HG02870 (cell line): ENCODE measurements at regions not wholly inside any gene's neighbourhood (a gene's known extent, or its start where the extent isn't known, plus 50 kb on each side); places are given as distances from the start of the nearest gene placed in this dataset.

Experiments
- ATAC-seq: cut with Tn5 transposase; IDR thresholded peaks from one replicate; pipeline ENCODE4 v1.9.1; 2021; ENCODE audit warnings: mild to moderate bottlenecking, moderate library complexity; ENCODE audit not compliant: unreplicated experiment

DNA sequence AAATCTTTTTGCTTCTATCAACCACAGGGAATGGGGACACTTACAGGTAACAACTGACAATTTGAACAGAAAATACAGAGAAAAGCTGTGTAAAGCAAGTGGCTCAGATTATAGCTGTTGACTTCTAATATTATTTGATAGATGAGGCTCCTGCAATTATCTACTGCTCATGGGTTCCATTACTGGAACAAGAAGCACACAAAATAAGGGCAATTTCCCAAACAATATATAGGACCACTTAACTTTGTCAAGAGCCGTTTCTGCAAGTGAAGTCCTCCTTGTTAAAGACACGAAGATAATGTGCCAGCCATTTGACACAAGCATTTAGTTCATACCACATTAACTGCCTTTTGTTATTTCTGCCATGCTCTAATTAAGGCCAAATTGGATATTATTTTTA lies 315.5 kb upstream of the ARID1B start:
- ATAC-seq = no peak

- no peak for ATAC-seq
These were observed 319.6 kb upstream of the ARID1B start for GRCh38 chr6:156457601-156458000.

DNA sequence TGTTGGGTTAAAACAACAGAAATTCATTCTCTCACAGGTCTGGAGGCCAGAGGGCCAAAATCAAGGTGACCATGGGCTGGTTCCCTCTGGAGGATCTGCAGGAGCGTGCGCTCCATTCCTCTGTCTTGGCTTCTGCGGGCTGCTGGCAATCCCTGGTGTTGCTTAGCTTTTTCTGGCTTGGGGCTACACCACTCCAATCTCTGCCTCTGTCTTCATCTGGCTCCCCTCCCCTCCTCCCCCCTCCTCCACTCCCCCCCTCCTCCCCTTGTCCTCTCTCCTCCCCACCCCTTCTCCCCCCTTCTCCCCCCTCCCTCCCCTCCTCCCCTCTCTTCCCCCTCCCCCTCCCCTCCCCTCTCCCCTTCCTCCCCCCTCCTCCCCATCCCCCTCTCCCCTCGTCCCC lies 321.3 kb upstream of the ARID1B start:
- no peak for ATAC-seq

DNA sequence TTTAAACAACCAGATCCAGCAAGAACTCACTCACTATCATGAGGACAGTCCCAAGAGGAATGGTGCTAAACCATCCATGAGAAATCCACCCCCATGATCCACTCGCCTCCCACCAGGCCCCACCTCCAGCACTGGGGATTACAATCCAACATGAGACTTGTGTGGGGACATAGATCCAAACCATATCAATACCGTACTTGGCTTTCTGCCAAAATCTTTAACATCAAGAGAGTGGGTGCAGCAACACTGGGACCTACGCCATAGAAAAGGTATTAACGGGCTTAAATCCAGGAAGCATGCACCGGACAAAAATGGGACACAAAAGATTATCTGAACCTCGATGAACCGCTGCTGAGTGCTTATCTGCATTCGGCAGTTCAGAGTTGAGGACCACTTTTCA lies 322.3 kb upstream of the ARID1B start:
- no peak for ATAC-seq

DNA sequence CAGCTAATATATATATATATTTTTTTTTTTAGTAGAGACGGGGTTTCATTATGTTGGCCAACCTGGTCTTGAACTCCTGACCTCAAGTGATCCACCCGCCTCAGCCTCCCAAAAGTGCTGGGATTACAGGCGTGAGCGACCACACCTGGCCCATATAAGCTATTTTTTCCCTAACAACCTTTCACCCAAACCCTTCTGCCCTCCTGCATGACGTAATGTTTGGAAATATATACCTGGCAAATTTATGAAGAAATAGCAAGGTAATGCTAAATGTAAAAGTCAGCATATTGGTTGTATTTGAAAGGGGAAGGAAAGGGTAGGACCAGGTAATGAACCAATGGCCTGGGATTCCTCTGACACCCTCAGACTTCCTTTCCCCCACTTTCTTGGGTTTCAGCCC lies 325.5 kb upstream of the ARID1B start:
- no peak for ATAC-seq

DNA sequence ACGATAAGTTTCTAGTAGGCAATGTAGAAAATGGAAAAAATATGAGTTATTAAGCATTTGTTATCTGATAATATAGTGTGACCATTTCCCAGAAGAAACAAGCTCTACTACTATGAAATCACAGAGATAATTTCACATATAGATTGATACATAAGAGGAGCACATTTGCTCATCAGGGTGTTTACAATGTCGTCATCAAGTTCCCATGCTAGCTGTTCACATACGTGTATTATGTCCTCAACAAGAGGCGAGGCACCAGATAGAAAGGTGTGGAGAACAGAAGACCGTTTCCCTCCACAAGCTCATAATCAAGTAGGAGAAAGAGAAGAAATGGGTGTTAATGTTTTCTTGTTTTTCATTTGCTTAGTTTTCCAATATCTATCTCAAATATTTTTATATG lies 326.1 kb upstream of the ARID1B start:
- no peak for ATAC-seq

GRCh38 chr6:156450421-156450820 lies 326.8 kb upstream of the ARID1B start:
- no peak for ATAC-seq

- ATAC-seq = no peak
These were observed 327.6 kb upstream of the ARID1B start for GRCh38 chr6:156449569-156449968.

DNA sequence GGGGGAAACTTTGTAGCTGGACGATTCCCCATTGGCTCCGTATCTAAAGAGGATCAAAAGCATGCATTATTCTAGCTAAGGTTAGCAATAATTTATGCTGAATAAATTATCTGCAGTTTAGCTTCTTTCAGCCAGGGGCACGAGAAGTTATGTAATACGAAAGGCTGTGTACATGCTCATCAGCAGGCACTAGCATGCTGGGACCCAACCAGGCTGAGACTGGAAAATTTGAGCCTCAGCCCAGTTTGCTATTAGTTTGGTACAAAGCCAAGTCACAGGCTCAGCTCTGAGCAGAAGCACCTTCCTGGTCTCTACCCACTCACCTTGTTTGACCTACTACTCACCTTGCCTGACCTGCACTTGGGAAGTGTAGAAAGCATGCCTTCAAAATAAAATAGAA lies 328.1 kb upstream of the ARID1B start:
- ATAC-seq = no peak

- no peak for ATAC-seq
These were observed 328.6 kb upstream of the ARID1B start for GRCh38 chr6:156448579-156448978.

GRCh38 chr6:156440688-156441087 lies 336.5 kb upstream of the ARID1B start:
- no peak for ATAC-seq

DNA sequence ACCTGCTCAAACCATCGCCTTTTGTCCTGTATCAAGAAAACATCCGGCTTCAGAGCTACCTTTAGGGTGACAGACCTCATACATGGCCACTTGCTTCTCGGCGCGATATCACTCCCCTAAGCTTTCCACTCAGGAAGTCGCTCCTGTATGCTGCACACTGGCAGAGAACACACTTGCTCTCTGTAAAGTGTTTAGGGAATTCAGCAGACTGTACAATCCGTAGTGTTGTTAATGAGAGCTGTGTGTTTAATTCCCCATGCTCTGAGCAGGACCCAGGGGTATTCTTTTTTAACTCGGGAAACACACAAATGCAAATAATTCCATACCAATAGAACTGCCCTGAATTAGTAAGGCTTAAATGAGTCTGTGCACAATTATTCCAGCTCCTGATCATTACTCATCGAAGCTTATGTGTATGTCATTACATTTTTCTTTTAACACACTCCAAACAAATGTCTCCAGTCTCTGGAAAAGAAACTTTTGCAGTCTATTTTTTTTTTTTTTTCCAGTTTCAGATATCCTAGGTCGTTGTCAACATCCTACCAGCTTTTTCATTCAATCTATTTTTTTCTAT lies 338.7 kb upstream of the ARID1B start:
- no peak for ATAC-seq

DNA sequence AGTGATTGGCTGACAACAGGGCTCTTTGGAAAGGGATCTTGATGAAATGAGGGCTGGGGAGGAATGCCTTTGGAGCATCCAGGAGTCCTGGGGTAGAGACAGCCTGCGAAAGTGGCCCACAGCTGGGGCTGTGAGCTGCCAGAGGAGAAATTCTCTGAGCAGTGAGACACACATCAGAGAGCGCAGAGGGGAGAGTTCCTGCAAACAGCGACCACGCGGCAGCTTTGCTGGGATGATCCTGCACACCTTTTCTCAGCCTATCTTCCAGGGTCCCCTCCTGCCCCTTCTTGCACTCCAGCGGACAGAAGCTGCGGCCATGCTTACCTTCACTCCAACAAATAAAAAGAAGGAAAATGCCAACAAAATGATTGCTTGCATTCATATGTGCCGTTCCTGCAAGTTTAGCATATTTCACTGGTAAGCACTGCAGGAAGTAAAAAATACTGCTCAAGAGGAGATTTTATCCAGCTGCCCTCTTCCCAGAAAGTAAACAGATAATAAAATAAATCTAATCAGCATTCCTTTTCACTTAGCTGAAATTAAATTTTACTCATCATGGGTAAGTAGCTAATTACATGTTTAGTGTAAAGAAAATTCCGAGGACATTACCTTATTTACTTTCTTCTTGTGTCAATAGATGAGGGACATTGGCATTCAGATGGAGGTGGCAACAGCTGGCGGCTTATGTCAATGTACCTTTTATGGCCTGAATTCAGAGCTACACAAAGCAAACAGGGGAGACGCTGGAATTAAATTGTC lies 339.9 kb upstream of the ARID1B start:
- ATAC-seq = no peak

DNA sequence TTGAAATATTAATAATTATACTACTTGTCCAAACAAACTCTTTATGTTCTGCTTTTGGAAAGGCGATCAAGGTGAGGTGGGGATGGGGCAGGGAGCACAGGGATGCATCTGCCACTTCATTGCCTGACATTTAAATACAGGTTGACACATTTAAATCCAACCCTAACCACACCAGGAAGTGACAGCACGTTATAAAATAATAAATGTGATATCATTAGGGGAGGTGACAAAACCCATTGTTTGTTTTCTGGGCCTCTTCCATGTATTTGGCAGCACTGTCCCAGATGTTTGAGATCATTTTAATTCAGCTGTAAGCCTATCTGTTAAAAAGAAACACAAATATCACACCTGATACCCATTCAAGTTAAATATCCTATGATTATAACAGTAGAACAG lies 342.4 kb upstream of the ARID1B start:
- ATAC-seq = no peak

DNA sequence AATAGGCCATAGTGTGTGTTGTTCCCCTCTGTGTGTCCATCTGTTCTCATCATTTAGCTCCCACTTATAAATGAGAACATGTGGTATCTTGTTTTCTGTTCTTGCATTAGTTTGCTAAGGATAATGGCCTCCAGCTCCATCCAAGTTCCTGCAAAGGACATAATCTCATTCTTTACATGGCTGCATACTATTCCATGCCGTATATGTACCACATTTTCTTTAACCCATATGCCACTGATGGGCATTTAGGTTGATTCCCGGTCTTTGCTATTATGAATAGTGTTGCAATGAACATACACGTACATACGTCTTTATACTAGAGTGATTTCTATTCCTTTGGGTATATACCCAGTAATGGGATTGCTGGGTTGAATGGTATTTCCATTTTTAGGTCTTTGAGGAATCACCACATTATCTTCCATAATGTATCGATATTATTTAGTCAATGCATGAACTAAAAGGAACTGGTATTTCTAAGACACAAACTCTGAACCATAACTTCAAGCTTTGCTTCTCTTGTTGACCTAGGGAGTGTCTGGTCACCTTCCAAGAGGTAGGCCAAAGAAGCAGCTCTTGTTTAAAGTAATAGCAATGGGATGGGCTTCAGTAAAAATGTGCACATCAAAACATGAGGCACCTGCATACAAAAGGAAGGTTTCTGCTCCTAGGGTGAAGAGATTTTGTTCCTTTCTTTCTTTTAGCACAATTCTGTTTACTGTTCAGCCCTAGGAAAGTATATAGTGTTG lies 343.0 kb upstream of the ARID1B start:
- ATAC-seq = no peak

GRCh38 chr6:156432543-156432942 lies 344.6 kb upstream of the ARID1B start:
- ATAC-seq = no peak

DNA sequence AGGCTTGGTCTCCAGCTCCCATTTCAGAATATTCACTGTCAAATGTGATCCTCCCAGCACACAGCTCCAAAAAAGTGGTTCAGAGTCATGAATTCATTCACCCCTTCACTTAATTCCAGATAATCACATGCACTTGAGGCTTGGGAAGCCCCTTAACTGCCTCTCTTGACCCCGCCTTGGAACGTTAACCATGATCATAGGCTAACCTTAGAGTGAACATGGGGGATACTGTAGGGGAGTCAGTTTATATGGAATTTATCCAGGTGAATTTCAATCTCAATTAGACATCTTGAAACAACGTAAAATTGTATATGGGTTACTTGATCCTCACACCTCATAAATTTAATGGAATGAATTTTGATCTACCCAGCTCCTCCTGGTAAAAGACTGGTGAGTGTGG lies 346.8 kb upstream of the ARID1B start:
- ATAC-seq = no peak

DNA sequence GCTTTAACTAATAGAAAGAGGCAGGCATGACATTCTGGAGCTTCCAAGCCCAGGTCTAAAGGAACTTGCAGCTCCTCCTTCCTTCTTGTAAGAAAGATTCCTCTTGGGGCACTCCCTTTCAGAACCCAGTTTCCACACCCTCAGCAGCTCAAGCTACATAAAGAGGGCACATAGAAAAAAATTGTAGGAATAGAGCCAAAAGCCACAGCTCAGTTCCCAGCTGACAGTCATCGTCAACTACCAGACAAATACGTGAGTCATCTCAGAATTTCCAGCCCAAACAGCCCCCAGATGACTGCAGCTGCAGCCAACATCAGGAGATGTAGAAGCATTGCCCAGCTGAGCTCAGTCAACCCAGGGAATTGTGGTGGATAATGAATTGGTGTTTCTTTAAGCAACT lies 349.8 kb upstream of the ARID1B start:
- ATAC-seq = no peak

GRCh38 chr6:156425359-156426020 lies 351.7 kb upstream of the ARID1B start:
- no peak for ATAC-seq

GRCh38 chr6:156423829-156424228 lies 353.3 kb upstream of the ARID1B start:
- no peak for ATAC-seq

DNA sequence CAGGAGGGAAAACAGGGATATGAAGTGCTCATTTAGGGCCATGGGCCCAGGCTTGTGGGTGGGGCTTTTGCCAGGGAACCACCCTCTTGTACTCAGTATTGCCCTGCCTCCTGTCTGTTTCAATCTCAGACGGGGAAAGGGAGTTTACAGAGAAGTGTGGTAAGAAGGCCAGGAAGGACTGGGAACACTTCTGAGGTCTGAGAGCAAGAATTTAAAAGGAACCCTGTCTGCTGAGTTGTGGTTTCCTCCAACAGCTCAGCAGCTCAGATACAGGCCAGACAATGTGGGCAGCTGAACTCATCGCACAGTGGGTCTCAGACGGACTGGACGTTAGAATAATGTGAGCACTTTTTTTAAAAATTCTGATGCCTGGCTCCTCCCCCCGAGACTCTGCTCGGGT lies 354.1 kb upstream of the ARID1B start:
- no peak for ATAC-seq

GRCh38 chr6:156421933-156422332 lies 355.2 kb upstream of the ARID1B start:
- no peak for ATAC-seq
